WTC11 (cell line): ENCODE measurements at regions not wholly inside any gene's neighbourhood (a gene's known extent, or its start where the extent isn't known, plus 50 kb on each side); places are given as distances from the start of the nearest gene placed in this dataset.

Experiments
- ATAC-seq: fragments of 200-7000 bp; cut with Tn5 transposase; 2 replicates; pipeline ENCODE4 v1.10.0; 2021; ENCODE audit warnings: mild to moderate bottlenecking, moderate library complexity
- CTCF ChIA-PET: fragments of 300-600 bp; sonication (Branson Sonifier 250); formaldehyde crosslinking; loops from one replicate; lab custom pipeline; 2021; ENCODE audit warnings: antibody characterized with exemption; lab: Charles Lee
- POLR2A ChIA-PET: fragments of 350-600 bp; sonication (Branson Sonifier 250); formaldehyde crosslinking; loops from one replicate; lab custom pipeline; 2021; ENCODE audit warnings: antibody characterized with exemption; lab: Charles Lee
- DNase-seq: peaks from one replicate; pipeline ENCODE4 v3.0.0; 2021; ENCODE audit warnings: low spot score
- H3K27ac Mint-ChIP-seq: 2 replicates; pipeline ENCODE4 v1.8.0; 2021; ENCODE audit warnings: mixed read lengths
- H3K27me3 Mint-ChIP-seq: 2 replicates; pipeline ENCODE4 v1.8.0; 2021; ENCODE audit warnings: low read depth, mild to moderate bottlenecking, moderate library complexity, mixed read lengths
- H3K36me3 Mint-ChIP-seq: 2 replicates; pipeline ENCODE4 v1.8.0; 2021; ENCODE audit warnings: mixed read lengths
- H3K4me1 Mint-ChIP-seq: 2 replicates; pipeline ENCODE4 v1.8.0; 2022; ENCODE audit warnings: mixed read lengths
- H3K4me3 Mint-ChIP-seq: 2 replicates; pipeline ENCODE4 v1.8.0; 2021; ENCODE audit warnings: mild to moderate bottlenecking, moderate library complexity, mixed read lengths
- H3K9me3 Mint-ChIP-seq: 2 replicates; pipeline ENCODE4 v1.8.0; 2021; ENCODE audit warnings: mixed read lengths
- CREM ChIP-seq: sonication (generic); formaldehyde crosslinking; IDR thresholded peaks from 2 replicates; pipeline ENCODE4 v1.8.1; 2022; ENCODE audit warnings: mild to moderate bottlenecking, missing genetic modification reagents, moderate library complexity
- EMX1 ChIP-seq: fragments of 250-450 bp; sonication (Bioruptor Pico); IDR thresholded peaks from 2 replicates; pipeline ENCODE4 v1.8.0; 2021; ENCODE audit warnings: mild to moderate bottlenecking
- FOXK1 ChIP-seq: sonication (generic); formaldehyde crosslinking; IDR thresholded peaks from 2 replicates; pipeline ENCODE4 v1.8.0; 2022; ENCODE audit warnings: mild to moderate bottlenecking, moderate library complexity, missing genetic modification reagents
- KAT7 ChIP-seq: sonication (generic); formaldehyde crosslinking; IDR thresholded peaks from 2 replicates; pipeline ENCODE4 v1.8.1; 2023; ENCODE audit warnings: missing genetic modification reagents, mild to moderate bottlenecking, borderline replicate concordance
- MYBL2 ChIP-seq: sonication (generic); formaldehyde crosslinking; IDR thresholded peaks from 2 replicates; pipeline ENCODE4 v1.8.1; 2023; ENCODE audit warnings: mild to moderate bottlenecking, moderate library complexity, missing genetic modification reagents
- OVOL2 ChIP-seq: fragments of 250-450 bp; sonication (Bioruptor Pico); IDR thresholded peaks from 2 replicates; pipeline ENCODE4 v1.9.0; 2021; ENCODE audit warnings: mild to moderate bottlenecking, borderline replicate concordance
- RELA ChIP-seq: sonication (generic); formaldehyde crosslinking; IDR thresholded peaks from 2 replicates; pipeline ENCODE4 v1.8.1; 2022; ENCODE audit warnings: missing genetic modification reagents, mild to moderate bottlenecking, borderline replicate concordance
- ZNF219 ChIP-seq: sonication (generic); formaldehyde crosslinking; IDR thresholded peaks from 2 replicates; pipeline ENCODE4 v1.8.0; 2023; ENCODE audit warnings: missing genetic modification reagents, mild to moderate bottlenecking, borderline replicate concordance
- ZNF416 ChIP-seq: fragments of 250-450 bp; sonication (Bioruptor Pico); IDR thresholded peaks from 2 replicates; pipeline ENCODE4 v1.9.0; 2021; ENCODE audit warnings: mild to moderate bottlenecking, inconsistent platforms
- ZNF671 ChIP-seq: fragments of 250-450 bp; sonication (Bioruptor Pico); IDR thresholded peaks from 2 replicates; pipeline ENCODE4 v1.8.0; 2021; ENCODE audit warnings: mild to moderate bottlenecking
- TF ChIP-seq, protein P1 (sequence below): fragments of 250-450 bp; sonication (Bioruptor Pico); conservative IDR thresholded peaks from 2 replicates; pipeline ENCODE4 v1.9.0; 2021; ENCODE audit warnings: mild to moderate bottlenecking
- TF ChIP-seq, protein P2 (sequence below): sonication (generic); formaldehyde crosslinking; IDR thresholded peaks from 2 replicates; pipeline ENCODE4 v1.8.0; 2022; ENCODE audit warnings: mild to moderate bottlenecking, missing genetic modification reagents
- TF ChIP-seq, protein P3 (sequence below): sonication (generic); formaldehyde crosslinking; IDR thresholded peaks from 2 replicates; pipeline ENCODE4 v1.8.1; 2022; ENCODE audit warnings: mild to moderate bottlenecking, moderate library complexity, missing genetic modification reagents
- TF ChIP-seq, protein P4 (sequence below): sonication (generic); formaldehyde crosslinking; conservative IDR thresholded peaks from 2 replicates; pipeline ENCODE4 v1.8.1; 2022; ENCODE audit warnings: mild to moderate bottlenecking, missing genetic modification reagents
- TF ChIP-seq, protein P5 (sequence below): sonication (generic); formaldehyde crosslinking; IDR thresholded peaks from 2 replicates; pipeline ENCODE4 v1.8.0; 2022; ENCODE audit warnings: mild to moderate bottlenecking, missing genetic modification reagents
- TF ChIP-seq, protein P6 (sequence below): sonication (generic); formaldehyde crosslinking; IDR thresholded peaks from 2 replicates; pipeline ENCODE4 v1.8.0; 2023; ENCODE audit warnings: missing genetic modification reagents
- TF ChIP-seq, protein P7 (sequence below): sonication (generic); formaldehyde crosslinking; IDR thresholded peaks from 2 replicates; pipeline ENCODE4 v1.8.0; 2022; ENCODE audit warnings: mild to moderate bottlenecking, missing genetic modification reagents

DNA sequence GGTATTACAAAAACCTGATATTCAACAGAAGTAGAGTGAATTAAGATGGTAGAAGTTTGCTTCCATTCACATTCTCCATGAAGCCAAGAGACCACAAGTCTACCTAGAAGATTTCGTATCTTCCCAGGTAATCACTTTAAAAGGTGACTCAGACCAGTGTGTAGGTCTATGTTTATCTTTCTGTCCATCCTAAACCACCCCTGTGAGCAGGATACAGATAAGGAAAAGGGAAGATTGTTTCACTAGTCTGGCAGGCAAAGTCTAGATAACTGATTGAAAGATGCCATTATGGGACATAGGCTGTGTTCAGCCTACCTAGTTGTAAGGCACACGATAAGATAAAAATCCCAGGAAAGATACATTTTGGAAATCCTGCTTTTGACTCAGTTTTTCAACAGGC is 244.3 kb upstream of the NWD2 start:
- no peak overlapping the region for H3K4me3 Mint-ChIP-seq
- CTCF ChIA-PET = interaction anchor here (0.6 kb wide), 1 partner anchor 16 kb away, joined by 3 read pairs; no protein-coding TSS in a partner anchor
- peaks cover 11% of the 10 kb centered on the region for H3K36me3 Mint-ChIP-seq
- no peaks in the 10 kb centered on the region for H3K27me3 Mint-ChIP-seq
- peaks cover 27% of the 10 kb centered on the region for H3K4me1 Mint-ChIP-seq
- TF ChIP-seq, protein P1, sequence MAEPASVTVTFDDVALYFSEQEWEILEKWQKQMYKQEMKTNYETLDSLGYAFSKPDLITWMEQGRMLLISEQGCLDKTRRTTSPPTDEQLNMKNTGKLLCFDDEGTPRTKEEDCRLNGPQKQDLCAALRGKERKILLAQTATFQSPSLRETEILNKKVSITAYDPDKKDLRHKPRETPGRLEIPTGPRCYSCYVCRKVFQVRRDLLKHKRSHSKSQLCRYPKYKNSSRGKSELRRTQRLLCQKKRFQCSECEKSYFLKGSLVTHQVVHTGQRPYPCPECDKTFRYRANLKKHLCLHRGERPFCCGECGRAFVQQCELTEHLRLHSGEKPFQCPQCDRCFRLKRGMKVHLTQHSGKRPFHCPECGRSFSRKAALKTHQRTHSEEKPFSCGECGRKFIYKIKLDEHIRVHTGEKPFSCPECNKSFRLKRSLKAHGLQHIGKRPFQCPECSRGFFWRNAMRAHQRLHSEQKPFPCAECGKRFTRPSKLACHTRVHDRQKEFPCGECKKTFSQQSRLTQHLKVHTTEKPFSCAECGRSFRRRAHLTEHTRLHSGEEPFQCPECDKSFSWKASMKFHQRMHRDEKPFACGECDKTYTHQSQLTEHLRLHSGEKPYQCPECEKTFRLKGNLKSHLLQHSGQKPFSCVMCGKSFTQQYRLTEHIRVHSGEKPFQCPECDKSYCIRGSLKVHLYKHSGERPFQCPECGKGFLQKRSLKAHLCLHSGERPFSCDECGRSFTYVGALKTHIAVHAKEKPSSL (CRISPR knock-in tag) = no peak
- TF ChIP-seq OVOL2 (CRISPR knock-in tag) = no peak
- no peak for TF ChIP-seq FOXK1 (CRISPR knock-in tag)
- TF ChIP-seq, protein P2, sequence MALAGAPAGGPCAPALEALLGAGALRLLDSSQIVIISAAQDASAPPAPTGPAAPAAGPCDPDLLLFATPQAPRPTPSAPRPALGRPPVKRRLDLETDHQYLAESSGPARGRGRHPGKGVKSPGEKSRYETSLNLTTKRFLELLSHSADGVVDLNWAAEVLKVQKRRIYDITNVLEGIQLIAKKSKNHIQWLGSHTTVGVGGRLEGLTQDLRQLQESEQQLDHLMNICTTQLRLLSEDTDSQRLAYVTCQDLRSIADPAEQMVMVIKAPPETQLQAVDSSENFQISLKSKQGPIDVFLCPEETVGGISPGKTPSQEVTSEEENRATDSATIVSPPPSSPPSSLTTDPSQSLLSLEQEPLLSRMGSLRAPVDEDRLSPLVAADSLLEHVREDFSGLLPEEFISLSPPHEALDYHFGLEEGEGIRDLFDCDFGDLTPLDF (CRISPR knock-in tag) = no peak
- TF ChIP-seq, protein P3, sequence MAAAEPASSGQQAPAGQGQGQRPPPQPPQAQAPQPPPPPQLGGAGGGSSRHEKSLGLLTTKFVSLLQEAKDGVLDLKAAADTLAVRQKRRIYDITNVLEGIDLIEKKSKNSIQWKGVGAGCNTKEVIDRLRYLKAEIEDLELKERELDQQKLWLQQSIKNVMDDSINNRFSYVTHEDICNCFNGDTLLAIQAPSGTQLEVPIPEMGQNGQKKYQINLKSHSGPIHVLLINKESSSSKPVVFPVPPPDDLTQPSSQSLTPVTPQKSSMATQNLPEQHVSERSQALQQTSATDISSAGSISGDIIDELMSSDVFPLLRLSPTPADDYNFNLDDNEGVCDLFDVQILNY = no peak
- POLR2A ChIA-PET = no interaction called here
- peaks cover 13% of the 10 kb centered on the region for H3K9me3 Mint-ChIP-seq
- no peak overlapping the region for H3K27ac Mint-ChIP-seq
- no peak for DNase-seq
- ATAC-seq = no peak

DNA sequence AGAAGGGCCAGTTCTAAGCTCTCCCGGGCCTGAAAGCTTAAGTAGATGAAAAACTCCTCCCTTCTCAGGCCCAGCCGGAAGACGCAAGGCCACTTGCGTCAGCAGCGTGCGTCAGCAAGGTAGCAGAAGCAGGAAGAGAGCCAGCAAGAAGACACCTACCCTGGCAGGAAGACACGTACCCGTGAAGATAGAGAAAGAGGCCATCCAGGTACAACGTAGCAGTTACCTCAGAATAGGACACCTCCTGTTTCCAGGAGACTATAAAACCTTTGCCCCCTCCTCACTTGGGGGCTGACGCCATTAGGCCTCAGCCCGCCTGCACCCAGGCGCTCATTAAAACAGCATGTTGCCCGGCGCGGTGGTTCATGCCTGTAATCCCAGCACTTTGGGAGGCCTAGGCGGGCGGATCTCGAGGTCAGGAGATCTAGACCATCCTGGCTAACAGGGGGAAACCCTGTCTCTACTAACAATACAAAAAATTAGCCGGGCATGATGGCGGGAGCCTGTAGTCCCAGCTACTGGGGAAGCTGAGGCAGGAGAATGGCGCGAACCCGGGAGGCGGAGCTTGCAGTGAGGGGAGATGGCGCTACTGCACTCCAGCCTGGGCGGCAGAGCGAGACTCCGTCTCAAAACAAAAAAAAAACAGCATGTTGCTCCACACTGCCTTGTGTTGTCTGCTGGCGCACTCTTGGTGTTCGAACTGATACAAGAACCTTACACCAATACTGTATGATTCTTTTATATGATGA is 242.7 kb upstream of the NWD2 start:
- H3K4me3 Mint-ChIP-seq = no peak overlapping the region
- ATAC-seq (no peak), DNase-seq (no peak)
- no peak for TF ChIP-seq EMX1
- TF ChIP-seq, all 79 proteins: peak for 0
- Mint-ChIP-seq H3K9me3 (peaks cover 23% of the 10 kb centered on the region), H3K36me3 (peaks cover 17% of the 10 kb centered on the region), H3K27ac (no peak overlapping the region), H3K27me3 (no peaks in the 10 kb centered on the region), H3K4me1 (peaks cover 21% of the 10 kb centered on the region)
- CTCF ChIA-PET = interaction anchor here (0.5 kb wide), 1 partner anchor 122 kb away, joined by 4 read pairs; no protein-coding TSS in a partner anchor
- POLR2A ChIA-PET = no interaction called here

DNA sequence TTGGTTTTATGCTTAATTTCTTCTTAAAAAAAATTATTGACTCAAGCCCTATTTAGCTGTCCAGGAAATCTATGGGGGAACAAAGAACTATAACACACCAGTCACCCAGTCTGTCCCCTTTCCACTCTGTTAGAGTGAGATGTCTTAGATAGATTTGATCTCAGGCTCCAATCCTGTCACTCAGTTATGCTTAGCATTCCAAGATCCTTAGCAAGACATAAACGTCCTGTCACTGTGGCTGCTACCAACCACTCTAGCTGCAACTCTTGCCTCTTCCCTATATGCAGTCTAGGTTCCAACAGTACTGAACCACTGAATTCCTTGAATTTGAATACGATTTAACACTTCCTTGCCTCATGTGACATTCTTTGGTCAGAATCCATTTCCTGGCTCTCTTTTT is 241.9 kb upstream of the NWD2 start:
- Mint-ChIP-seq H3K27me3 (no peaks in the 10 kb centered on the region), H3K9me3 (peaks cover 23% of the 10 kb centered on the region), H3K27ac (no peak overlapping the region), H3K36me3 (peaks cover 17% of the 10 kb centered on the region), H3K4me1 (peaks cover 21% of the 10 kb centered on the region), H3K4me3 (no peak overlapping the region)
- TF ChIP-seq, protein P4, sequence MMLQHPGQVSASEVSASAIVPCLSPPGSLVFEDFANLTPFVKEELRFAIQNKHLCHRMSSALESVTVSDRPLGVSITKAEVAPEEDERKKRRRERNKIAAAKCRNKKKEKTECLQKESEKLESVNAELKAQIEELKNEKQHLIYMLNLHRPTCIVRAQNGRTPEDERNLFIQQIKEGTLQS (CRISPR knock-in tag) = no peak
- no peak for TF ChIP-seq ZNF671 (CRISPR knock-in tag)
- TF ChIP-seq, protein P5, sequence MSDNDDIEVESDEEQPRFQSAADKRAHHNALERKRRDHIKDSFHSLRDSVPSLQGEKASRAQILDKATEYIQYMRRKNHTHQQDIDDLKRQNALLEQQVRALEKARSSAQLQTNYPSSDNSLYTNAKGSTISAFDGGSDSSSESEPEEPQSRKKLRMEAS (CRISPR knock-in tag) = no peak
- TF ChIP-seq KAT7 (CRISPR knock-in tag) = no peak
- no peak for TF ChIP-seq EMX1
- no peak for TF ChIP-seq ZNF416 (CRISPR knock-in tag)
- TF ChIP-seq ZNF219 (CRISPR knock-in tag) = no peak
- TF ChIP-seq RELA = no peak
- TF ChIP-seq, protein P3 = no peak
- TF ChIP-seq, protein P6, sequence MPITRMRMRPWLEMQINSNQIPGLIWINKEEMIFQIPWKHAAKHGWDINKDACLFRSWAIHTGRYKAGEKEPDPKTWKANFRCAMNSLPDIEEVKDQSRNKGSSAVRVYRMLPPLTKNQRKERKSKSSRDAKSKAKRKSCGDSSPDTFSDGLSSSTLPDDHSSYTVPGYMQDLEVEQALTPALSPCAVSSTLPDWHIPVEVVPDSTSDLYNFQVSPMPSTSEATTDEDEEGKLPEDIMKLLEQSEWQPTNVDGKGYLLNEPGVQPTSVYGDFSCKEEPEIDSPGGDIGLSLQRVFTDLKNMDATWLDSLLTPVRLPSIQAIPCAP (CRISPR knock-in tag) = no peak
- no peak for TF ChIP-seq MYBL2 (CRISPR knock-in tag)
- TF ChIP-seq, protein P7, sequence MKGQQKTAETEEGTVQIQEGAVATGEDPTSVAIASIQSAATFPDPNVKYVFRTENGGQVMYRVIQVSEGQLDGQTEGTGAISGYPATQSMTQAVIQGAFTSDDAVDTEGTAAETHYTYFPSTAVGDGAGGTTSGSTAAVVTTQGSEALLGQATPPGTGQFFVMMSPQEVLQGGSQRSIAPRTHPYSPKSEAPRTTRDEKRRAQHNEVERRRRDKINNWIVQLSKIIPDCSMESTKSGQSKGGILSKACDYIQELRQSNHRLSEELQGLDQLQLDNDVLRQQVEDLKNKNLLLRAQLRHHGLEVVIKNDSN (CRISPR knock-in tag) = no peak
- TF ChIP-seq CREM (CRISPR knock-in tag) = no peak
- ChIA-PET POLR2A (interaction anchor here (0.6 kb wide), 1 partner anchor 384 kb away, joined by 8 read pairs; no protein-coding TSS in a partner anchor), CTCF (interaction anchor here (0.5 kb wide), 1 partner anchor 122 kb away, joined by 4 read pairs; no protein-coding TSS in a partner anchor)
- no peak for DNase-seq
- no peak; the same call in 1 of the 2 replicates for ATAC-seq
